ENCODE measurements at regions not wholly inside any gene's neighbourhood (a gene's known extent, or its start where the extent isn't known, plus 50 kb on each side); places are given as distances from the start of the nearest gene placed in this dataset.
A peak's percentile ranks its signal among the peaks of the same experiment; 100 is the strongest.

DNA sequence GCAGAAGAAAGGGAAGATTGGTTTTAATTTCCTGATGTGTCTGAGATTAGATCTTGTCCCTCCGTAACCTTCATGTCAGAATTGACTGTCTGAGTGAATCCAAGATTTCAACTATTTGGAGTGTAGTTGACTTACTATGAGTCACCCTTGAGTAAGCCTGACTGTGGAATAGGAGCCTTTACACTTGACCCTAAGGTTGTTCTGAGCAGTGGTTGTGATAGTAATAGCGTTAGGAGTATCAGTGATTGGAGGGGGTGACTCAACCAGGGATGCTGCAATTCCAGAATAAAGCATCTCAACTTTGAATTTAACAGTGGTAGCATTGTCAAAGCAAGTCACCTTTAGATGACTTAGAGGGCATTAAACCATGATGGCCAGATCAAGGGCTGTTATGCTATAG is 979.5 kb upstream of the FAM98A start:
- Mint-ChIP-seq H3K9me3 (ENCODE audit: low read depth) (no peaks in the 10 kb centered on the region), H3K4me3 (ENCODE audit: low read depth) (no peak overlapping the region), H3K27me3 (no peaks in the 10 kb centered on the region), H3K4me1 (ENCODE audit: low read depth) (no peaks in the 10 kb centered on the region), H3K36me3 (ENCODE audit: insufficient read depth) (no peaks in the 10 kb centered on the region), H3K27ac (no peak overlapping the region)
- no peak for DNase-seq (ENCODE audit: low spot score, unreplicated experiment)
- TF ChIP-seq, protein P1, sequence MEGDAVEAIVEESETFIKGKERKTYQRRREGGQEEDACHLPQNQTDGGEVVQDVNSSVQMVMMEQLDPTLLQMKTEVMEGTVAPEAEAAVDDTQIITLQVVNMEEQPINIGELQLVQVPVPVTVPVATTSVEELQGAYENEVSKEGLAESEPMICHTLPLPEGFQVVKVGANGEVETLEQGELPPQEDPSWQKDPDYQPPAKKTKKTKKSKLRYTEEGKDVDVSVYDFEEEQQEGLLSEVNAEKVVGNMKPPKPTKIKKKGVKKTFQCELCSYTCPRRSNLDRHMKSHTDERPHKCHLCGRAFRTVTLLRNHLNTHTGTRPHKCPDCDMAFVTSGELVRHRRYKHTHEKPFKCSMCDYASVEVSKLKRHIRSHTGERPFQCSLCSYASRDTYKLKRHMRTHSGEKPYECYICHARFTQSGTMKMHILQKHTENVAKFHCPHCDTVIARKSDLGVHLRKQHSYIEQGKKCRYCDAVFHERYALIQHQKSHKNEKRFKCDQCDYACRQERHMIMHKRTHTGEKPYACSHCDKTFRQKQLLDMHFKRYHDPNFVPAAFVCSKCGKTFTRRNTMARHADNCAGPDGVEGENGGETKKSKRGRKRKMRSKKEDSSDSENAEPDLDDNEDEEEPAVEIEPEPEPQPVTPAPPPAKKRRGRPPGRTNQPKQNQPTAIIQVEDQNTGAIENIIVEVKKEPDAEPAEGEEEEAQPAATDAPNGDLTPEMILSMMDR (IDR thresholded peaks at IDR 0.05; ENCODE audit: unreplicated experiment), result no peak

DNA sequence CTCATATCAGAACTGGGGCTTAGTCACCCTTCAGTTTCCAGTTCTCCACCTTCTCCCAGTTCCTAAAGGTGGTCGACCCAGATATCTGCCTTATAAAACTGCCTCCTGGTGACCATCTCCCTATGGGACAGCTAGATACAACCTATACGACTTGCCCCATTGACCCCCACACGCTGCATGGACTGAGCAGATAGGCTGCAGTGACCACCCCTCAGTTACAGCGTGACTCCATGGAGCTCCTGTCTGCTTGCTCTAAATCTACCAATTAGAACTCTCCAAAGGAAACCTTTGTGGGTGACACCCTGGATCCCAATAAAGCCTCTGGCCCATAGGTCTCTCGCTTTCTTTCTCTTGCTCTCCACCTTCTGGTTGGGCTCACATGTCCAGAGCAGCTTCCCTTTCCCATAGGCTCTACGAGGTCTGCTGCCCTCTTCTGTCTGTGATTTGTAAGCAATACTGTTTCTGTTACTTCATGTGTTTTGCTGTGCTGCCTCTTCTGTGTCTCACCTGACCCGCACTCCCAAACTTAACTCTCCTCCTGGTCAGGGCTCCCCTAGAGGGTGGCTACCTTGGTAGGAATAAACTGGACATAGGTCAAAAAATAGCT is 971.3 kb upstream of the FAM98A start:
- TF ChIP-seq, protein P1 (IDR thresholded peaks at IDR 0.05; ENCODE audit: unreplicated experiment), result peak; percentile 59
- H3K4me1 Mint-ChIP-seq (ENCODE audit: low read depth), result no peaks in the 10 kb centered on the region
- H3K27me3 Mint-ChIP-seq, result no peaks in the 10 kb centered on the region
- no peaks in the 10 kb centered on the region for H3K36me3 Mint-ChIP-seq (ENCODE audit: insufficient read depth)
- no peaks in the 10 kb centered on the region for H3K9me3 Mint-ChIP-seq (ENCODE audit: low read depth)
- H3K27ac Mint-ChIP-seq, result no peak overlapping the region
- no peak for DNase-seq (ENCODE audit: low spot score, unreplicated experiment)
- no peak overlapping the region for H3K4me3 Mint-ChIP-seq (ENCODE audit: low read depth)

DNA sequence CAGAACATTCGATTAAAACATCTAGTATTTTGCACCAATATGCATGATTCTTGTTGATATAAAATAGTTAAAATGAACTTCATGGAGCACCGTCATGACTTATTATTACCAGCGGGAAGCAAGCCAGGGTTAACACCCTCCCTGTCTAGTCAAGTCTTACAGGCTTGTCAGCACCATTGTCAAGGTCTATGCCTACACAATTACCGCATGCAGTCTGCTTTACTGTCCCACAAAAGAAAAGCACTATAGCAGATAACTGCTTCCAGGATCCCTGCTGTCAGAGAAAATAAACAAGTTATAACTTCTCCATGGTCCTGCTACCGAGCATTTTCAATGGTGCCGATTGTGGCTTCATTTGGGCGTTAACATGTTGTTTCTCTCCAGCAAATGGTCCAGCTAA is 968.0 kb upstream of the FAM98A start:
- Mint-ChIP-seq H3K4me1 (ENCODE audit: low read depth) (no peaks in the 10 kb centered on the region), H3K4me3 (ENCODE audit: low read depth) (no peak overlapping the region), H3K36me3 (ENCODE audit: insufficient read depth) (no peaks in the 10 kb centered on the region), H3K9me3 (ENCODE audit: low read depth) (no peaks in the 10 kb centered on the region), H3K27ac (no peak overlapping the region), H3K27me3 (no peaks in the 10 kb centered on the region)
- no peak for DNase-seq (ENCODE audit: low spot score, unreplicated experiment)
- TF ChIP-seq, protein P1 (IDR thresholded peaks at IDR 0.05; ENCODE audit: unreplicated experiment), result no peak

DNA sequence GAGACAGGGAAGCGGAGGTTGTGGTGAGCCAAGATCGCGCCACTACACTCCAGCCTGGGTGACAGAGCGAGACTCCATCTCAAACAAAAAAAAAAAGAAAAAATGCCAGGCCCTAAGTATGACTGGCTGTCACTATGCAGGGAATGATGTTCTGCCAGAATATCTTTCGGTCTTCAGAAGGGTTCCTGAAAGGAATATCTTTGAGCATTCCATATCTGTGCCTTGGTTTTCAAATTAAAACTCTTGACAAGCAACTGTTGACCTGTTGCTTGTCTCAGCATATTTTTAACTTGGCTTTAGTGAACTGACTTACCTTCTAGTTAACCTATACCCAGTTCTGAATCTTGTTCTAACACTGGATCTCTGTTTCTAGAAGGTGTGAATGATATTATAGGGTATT is 953.2 kb upstream of the FAM98A start:
- Mint-ChIP-seq H3K4me3 (ENCODE audit: low read depth) (no peak overlapping the region), H3K36me3 (ENCODE audit: insufficient read depth) (no peaks in the 10 kb centered on the region), H3K9me3 (ENCODE audit: low read depth) (peaks cover 8% of the 10 kb centered on the region), H3K4me1 (ENCODE audit: low read depth) (peaks cover 2% of the 10 kb centered on the region), H3K27me3 (no peaks in the 10 kb centered on the region), H3K27ac (no peak overlapping the region)
- TF ChIP-seq, protein P1 (IDR thresholded peaks at IDR 0.05; ENCODE audit: unreplicated experiment), result no peak
- DNase-seq (ENCODE audit: low spot score, unreplicated experiment), result no peak

DNA sequence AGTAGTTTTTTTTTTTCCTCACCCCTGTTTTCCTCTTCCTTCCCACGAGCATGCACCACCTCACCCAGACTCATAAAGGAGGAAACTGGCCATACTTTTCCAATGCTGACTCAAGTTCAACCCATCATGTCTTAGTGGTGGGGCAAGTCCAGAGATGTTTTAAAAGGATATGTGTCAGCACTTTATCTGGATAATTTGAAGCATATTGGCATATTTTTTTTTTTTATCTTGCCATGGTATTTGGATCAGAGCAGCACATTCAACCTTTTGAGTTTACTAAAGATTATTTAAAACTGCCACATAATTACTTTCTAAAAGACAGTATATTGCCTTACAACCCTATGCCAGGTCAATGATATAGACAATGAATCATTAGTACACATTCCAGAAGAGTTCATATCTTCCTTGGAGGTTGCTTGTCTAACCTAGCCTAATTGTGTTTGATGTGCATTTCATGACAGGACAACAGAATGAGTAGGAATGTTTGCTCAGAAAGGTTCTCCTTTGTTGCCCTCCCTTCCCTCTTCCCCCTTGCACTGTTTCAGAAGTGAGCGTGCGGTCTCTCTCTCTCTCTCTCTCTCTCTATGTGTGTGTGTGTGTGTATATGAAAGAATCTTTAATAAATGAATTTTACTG is 950.7 kb upstream of the FAM98A start:
- no peak overlapping the region for H3K4me3 Mint-ChIP-seq (ENCODE audit: low read depth)
- H3K4me1 Mint-ChIP-seq (ENCODE audit: low read depth), result peaks cover 2% of the 10 kb centered on the region
- H3K36me3 Mint-ChIP-seq (ENCODE audit: insufficient read depth), result no peaks in the 10 kb centered on the region
- H3K27me3 Mint-ChIP-seq, result peaks cover 4% of the 10 kb centered on the region
- no peak for DNase-seq (ENCODE audit: low spot score, unreplicated experiment)
- no peak overlapping the region for H3K27ac Mint-ChIP-seq
- H3K9me3 Mint-ChIP-seq (ENCODE audit: low read depth), result peaks cover 3% of the 10 kb centered on the region
- TF ChIP-seq, protein P1 (IDR thresholded peaks at IDR 0.05; ENCODE audit: unreplicated experiment), result no peak
